ENCODE measurements at regions not wholly inside any gene's neighbourhood (a gene's known extent, or its start where the extent isn't known, plus 50 kb on each side); places are given as distances from the start of the nearest gene placed in this dataset.

DNA sequence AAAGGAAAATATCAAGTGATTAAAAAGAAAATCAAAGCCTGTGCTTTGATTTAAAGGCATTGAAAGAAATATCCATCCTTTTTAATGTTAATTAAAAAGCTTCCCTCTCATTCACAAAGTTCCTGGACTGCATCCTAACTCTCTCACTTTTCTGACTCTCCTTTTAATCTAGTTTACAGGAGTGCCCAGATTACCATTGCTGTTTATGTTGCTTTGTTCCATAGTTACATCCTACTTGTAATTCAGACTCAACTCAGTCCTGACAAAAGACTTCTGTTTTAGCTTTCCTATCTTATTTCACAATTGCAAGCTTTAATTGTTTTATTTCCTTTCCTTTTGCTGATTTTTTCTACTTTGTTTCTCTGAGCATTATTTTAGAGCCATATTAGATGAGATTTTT lies 160.7 kb upstream of the DTNA start:
- Mint-ChIP-seq H3K36me3 (ENCODE audit: low read depth) (no peaks in the 10 kb centered on the region), H3K4me1 (peaks cover 6% of the 10 kb centered on the region), H3K4me3 (no peak overlapping the region), H3K27me3 (ENCODE audit: low read depth) (no peaks in the 10 kb centered on the region), H3K27ac (no peak overlapping the region), H3K9me3 (no peaks in the 10 kb centered on the region)
- TF ChIP-seq, protein P1, sequence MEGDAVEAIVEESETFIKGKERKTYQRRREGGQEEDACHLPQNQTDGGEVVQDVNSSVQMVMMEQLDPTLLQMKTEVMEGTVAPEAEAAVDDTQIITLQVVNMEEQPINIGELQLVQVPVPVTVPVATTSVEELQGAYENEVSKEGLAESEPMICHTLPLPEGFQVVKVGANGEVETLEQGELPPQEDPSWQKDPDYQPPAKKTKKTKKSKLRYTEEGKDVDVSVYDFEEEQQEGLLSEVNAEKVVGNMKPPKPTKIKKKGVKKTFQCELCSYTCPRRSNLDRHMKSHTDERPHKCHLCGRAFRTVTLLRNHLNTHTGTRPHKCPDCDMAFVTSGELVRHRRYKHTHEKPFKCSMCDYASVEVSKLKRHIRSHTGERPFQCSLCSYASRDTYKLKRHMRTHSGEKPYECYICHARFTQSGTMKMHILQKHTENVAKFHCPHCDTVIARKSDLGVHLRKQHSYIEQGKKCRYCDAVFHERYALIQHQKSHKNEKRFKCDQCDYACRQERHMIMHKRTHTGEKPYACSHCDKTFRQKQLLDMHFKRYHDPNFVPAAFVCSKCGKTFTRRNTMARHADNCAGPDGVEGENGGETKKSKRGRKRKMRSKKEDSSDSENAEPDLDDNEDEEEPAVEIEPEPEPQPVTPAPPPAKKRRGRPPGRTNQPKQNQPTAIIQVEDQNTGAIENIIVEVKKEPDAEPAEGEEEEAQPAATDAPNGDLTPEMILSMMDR (IDR thresholded peaks at IDR 0.05; ENCODE audit: unreplicated experiment in 3 of 3): no peak

DNA sequence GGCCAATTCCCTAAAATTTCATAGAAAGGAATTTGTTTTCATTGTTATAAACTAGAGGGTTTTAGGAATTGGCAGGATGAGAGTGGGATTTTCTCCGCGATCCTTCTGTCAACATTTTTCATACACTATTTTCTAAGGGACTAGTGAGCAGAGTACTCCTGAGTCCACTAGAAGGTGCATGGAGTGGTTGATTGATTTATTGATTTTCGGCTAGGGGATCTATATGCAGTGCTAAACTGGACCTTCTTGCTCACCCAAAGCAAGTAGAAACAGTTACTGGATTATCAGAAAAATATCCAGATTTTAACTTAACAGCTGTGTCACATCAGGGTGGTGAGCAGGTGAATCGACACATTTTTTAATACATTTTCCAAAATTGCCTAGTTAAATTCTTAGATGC lies 159.9 kb upstream of the DTNA start:
- peaks cover 6% of the 10 kb centered on the region for H3K4me1 Mint-ChIP-seq
- H3K27me3 Mint-ChIP-seq (ENCODE audit: low read depth): no peaks in the 10 kb centered on the region
- TF ChIP-seq, protein P1 (IDR thresholded peaks at IDR 0.05; ENCODE audit: unreplicated experiment in 3 of 3): no peak
- no peak overlapping the region for H3K4me3 Mint-ChIP-seq
- no peaks in the 10 kb centered on the region for H3K36me3 Mint-ChIP-seq (ENCODE audit: low read depth)
- H3K9me3 Mint-ChIP-seq: no peaks in the 10 kb centered on the region
- no peak overlapping the region for H3K27ac Mint-ChIP-seq

DNA sequence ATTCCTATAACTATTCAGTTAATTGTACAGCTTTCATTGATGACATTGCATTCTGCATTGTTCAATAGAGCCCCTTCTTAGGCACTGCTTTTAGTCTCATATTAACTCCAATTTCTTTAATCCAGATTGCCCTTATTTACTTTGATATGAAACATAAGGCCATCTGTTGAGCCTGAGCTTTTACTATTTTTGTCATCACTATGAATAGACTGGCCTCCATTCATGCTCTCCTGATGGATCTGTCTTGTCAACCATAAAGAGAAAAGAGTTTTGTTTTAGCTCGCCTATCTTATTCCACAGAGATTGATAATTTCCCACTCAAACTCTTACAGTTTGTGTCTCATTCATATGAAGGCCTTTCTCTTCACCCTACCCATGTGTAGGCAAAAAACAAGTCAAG lies 159.2 kb upstream of the DTNA start:
- no peak overlapping the region for H3K4me3 Mint-ChIP-seq
- H3K27ac Mint-ChIP-seq: no peak overlapping the region
- no peaks in the 10 kb centered on the region for H3K36me3 Mint-ChIP-seq (ENCODE audit: low read depth)
- peaks cover 6% of the 10 kb centered on the region for H3K4me1 Mint-ChIP-seq
- H3K27me3 Mint-ChIP-seq (ENCODE audit: low read depth): no peaks in the 10 kb centered on the region
- TF ChIP-seq, protein P1 (IDR thresholded peaks at IDR 0.05; ENCODE audit: unreplicated experiment in 3 of 3): no peak
- H3K9me3 Mint-ChIP-seq: peaks cover 4% of the 10 kb centered on the region

DNA sequence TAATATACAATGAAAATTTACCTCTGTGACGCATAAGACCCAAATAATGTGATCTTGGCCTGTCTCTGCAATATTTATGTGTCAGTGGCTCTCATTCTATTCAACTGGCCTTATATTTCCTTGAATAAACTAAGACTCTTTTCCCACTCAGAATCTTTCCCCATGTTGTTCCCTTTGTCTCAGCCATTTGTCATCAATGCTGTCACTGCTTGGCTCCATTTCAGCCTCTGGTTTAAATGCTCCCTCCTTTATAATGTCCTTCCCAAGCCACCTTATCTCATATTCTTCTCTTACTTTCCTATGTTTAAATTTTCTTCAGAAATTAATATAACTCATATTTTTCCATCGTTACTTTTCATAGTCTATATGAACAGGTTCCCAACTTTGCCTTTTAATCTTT lies 158.3 kb upstream of the DTNA start:
- H3K27ac Mint-ChIP-seq: no peak overlapping the region
- H3K27me3 Mint-ChIP-seq (ENCODE audit: low read depth): no peaks in the 10 kb centered on the region
- H3K4me1 Mint-ChIP-seq: peaks cover 6% of the 10 kb centered on the region
- TF ChIP-seq, protein P1 (IDR thresholded peaks at IDR 0.05; ENCODE audit: unreplicated experiment in 3 of 3): no peak
- no peak overlapping the region for H3K4me3 Mint-ChIP-seq
- peaks cover 4% of the 10 kb centered on the region for H3K9me3 Mint-ChIP-seq
- no peaks in the 10 kb centered on the region for H3K36me3 Mint-ChIP-seq (ENCODE audit: low read depth)

DNA sequence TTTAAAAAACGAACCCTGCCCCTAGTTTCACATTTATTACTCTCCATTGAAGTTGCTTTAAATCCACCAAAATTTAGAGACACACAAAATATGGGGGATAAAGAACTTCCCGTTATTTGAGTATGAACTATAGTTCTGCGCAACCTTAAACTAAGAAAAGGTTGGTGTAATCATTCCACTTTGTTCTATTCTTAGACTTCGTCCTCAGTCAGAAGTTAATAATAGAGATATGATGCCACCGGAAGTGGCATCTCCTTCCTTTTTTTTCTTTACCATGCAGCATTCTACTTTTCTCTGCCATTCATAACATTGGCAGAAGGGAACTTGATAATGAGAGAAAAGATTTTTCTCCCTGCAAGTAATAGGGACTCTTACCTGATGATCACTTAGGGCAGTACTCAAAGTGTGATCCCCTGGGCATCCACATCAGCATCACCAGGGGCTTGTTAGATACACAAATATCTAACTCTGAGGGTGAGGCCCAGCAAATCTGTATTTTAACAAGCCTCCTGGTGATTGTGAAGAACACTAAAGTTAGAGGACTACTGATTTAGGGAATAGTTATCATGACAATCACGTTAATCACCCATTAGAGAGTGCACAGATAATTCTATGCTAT lies 147.7 kb upstream of the DTNA start:
- H3K9me3 Mint-ChIP-seq: peaks cover 3% of the 10 kb centered on the region
- TF ChIP-seq, protein P1 (IDR thresholded peaks at IDR 0.05; ENCODE audit: unreplicated experiment in 3 of 3): no peak
- no peaks in the 10 kb centered on the region for H3K36me3 Mint-ChIP-seq (ENCODE audit: low read depth)
- no peaks in the 10 kb centered on the region for H3K27me3 Mint-ChIP-seq (ENCODE audit: low read depth)
- H3K4me1 Mint-ChIP-seq: peaks cover 10% of the 10 kb centered on the region
- no peak overlapping the region for H3K27ac Mint-ChIP-seq
- H3K4me3 Mint-ChIP-seq: no peak overlapping the region

DNA sequence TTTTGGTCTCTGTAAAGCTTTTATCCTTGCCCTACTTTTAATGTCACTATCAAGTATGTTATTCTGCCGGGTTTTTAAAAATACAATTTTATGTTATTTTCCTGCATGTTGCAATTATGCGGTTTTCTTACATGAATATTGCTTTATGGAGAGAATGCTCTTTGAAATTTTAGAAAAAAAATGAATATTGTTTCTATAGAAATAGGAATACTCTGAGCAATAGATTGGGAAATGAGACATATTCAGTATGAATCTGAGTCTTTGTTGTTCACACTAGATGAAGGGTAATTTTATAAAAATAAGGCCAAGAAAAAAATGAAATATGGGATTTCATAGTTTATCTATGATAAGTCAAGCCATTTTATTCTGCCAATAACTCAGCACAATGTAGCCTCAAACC lies 142.2 kb upstream of the DTNA start:
- TF ChIP-seq, protein P1 (IDR thresholded peaks at IDR 0.05; ENCODE audit: unreplicated experiment in 3 of 3): no peak
- H3K9me3 Mint-ChIP-seq: no peaks in the 10 kb centered on the region
- H3K27me3 Mint-ChIP-seq (ENCODE audit: low read depth): no peaks in the 10 kb centered on the region
- H3K36me3 Mint-ChIP-seq (ENCODE audit: low read depth): no peaks in the 10 kb centered on the region
- no peak overlapping the region for H3K4me3 Mint-ChIP-seq
- H3K27ac Mint-ChIP-seq: no peak overlapping the region
- peaks cover 10% of the 10 kb centered on the region for H3K4me1 Mint-ChIP-seq

All from nephron (organoid).